GM19239 (cell line): ENCODE measurements at regions not wholly inside any gene's neighbourhood (a gene's known extent, or its start where the extent isn't known, plus 50 kb on each side); places are given as distances from the start of the nearest gene placed in this dataset.
"Not testable (repeated sequence)": the region's sequence is repeated elsewhere in the genome, so short reads cannot be mapped to it uniquely, and the experiment has no call there.

Experiments
- DNase-seq: peaks from one replicate; pipeline ENCODE4 v3.0.0; 2011; ENCODE audit warnings: low spot score; ENCODE audit not compliant: insufficient read length
- FAIRE-seq: peaks from 2 replicates; lab custom pipeline; 2011; peaks lifted over from hg19 to GRCh38; lab: Jason Lieb, UNC

GRCh38 chr2:72032481-72033041 lies 115.1 kb downstream of the CYP26B1 start:
- DNase-seq (no peak), FAIRE-seq (no peak)

DNA sequence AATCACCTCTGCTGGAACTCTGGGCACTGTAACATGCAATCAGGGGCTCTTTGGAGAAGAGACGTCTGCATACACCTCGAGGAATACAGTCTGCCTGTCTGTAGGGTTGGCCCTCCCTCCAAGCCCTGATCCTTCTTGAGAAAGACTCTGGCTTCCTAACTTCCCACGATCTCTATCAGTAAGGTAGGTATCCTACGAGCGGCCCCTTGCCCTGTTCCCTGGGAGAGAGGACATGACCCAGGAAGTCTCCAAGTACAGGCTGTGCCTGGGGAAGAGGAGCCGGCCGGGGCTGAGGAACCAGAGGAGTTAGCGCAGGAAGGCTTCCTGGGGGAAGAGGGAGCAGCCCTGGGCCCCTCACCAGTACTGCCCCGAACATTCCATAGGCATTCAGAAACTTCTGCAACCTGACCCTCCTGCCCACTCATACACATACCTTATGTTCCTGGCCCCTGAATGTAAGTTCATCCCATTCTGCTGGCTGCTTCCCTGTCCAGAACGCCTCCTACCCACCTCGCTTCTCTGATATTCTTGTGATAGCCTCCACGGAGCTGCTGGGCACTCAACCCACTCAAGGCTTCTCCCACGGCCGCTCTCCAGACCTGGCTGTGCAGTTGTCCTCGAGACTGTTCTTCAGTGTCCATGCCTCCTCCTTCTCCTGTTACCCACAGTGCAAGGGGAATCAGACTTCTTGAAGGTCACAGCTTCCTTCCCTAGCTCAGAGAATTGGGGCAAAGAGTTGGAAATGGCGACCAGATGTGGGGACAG lies 116.1 kb downstream of the CYP26B1 start:
- FAIRE-seq = no peak

DNA sequence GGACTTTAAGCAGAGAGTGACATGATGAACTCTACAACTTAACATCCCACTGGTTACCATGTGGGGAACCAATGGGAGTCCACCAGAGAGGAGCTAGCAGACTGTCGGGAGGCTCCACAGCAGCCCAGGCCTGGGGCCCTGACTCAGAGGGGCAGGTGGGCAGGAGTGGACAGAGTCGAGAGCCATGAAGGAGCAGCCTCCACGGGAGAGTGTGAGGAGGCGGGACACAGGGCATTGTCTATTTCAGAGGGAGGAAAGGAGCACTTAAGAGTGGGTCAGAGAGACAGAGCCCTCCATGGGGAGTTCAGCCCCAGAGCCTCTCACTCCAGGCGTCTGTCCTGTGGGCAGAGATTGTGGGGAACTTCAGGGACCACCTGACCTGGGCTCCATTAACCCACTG lies 118.7 kb downstream of the CYP26B1 start:
- FAIRE-seq (no peak), DNase-seq (no peak)

More for the DNA sequence above, 116.1 kb downstream of the CYP26B1 start:
- DNase-seq = no peak

DNA sequence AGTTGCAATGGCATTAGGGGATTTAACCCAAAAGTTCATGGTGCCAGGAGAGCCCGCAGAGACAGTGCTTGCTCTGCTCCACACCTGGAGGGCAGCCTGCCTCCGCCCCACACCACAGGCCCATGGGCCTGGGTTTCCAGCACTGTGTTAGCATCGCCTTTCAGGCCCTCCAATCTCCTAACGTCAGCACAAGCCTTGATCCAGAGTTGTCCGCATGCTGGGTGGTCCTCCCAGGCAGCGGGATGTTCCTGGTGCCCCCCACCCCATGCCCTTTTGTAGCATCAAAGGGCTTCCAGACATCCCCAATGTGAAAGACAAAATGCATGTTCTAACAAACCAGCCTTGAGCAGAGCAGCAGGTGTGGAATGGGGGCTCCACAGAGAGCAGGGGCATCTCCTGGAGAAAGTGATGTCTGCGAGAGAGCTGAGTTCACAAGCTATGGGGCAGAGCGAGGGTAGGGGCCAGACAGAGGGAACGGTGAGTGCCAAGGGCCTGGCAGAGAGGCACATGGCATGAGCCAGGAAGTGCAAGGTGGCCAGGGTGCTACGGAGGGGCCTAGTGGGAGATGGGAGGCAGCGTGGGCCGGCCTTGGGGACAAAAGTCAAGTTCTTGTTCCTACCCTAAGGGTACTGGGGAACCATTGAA lies 119.2 kb downstream of the CYP26B1 start:
- DNase-seq (no peak), FAIRE-seq (no peak)

- no peak for FAIRE-seq
- no peak for DNase-seq
These were observed 120.1 kb downstream of the CYP26B1 start for GRCh38 chr2:72027426-72028161.

- DNase-seq (no peak), FAIRE-seq (no peak)
These were observed 120.7 kb downstream of the CYP26B1 start for GRCh38 chr2:72026819-72027425.

DNA sequence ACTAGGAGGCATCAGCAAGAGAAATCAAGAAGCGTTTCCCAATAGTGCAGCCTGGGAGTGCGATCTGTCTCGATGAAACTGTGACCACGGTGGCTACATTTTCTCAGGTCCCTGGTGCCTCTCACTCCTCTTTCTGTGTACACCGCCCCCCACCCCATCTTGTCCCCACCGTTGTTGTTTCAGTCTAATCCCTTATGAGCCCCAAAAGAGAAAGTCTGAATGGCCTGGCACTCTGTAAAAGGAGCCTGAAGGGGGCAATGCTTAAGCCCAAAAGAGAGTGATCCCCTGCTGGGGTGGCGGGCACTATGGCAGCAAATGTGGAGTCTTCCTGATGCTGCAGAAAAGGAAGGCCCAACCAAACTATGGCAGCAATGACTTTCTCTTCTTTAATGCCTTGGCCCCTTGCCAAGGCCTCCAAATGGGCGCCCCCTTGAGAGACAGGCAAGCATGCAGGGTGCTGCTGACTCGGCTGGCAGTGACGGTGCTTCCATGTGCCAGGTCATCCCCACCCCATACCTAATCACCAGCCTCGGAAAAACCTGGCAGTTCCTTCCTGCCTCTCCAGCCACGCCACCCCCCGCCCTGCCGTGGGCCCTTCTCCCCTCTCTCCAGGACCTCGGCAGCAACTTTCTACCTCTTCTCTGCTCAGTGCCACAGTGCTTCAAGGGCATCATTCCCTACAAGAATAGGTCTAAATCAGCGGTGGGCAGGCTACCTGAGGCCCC lies 123.0 kb downstream of the CYP26B1 start:
- DNase-seq = no peak
- FAIRE-seq = no peak

DNA sequence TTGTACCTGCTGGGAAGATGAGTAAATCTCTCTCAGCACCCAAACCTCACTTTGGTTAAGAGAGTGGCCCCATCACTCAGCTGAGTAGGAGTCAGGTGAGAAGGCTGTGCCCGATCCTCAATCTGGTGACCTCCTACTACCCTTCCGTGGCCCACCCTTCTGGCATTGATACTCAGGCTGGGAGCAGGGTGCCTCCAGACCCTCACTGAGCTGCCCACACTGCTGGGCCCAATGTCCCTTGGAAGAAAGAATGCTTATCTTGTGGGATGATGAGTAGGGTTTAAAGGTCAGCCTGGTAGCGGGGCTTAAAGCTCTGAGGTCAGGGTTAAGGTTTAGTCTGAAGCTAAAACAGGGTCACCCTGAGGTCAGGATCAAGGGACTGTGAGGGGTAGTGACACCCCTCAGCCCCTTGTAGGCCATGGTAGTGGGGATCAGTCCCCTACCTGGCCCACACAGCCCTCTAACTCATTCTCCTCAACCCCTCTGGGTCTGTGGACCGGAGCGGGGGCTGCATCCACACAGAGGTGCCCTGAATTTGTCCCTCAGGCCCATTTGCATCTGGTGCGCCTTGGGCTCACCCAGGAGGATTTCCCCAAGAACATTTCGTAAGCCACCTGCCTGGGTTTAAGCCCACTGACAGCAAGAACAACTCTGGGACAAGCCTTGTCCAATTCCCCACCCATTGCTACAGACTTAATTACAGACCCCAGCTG lies 123.8 kb downstream of the CYP26B1 start:
- DNase-seq (no peak), FAIRE-seq (no peak)

- not testable (repeated sequence) for FAIRE-seq, DNase-seq
These were observed 126.3 kb downstream of the CYP26B1 start for GRCh38 chr2:72021371-72021770.

DNA sequence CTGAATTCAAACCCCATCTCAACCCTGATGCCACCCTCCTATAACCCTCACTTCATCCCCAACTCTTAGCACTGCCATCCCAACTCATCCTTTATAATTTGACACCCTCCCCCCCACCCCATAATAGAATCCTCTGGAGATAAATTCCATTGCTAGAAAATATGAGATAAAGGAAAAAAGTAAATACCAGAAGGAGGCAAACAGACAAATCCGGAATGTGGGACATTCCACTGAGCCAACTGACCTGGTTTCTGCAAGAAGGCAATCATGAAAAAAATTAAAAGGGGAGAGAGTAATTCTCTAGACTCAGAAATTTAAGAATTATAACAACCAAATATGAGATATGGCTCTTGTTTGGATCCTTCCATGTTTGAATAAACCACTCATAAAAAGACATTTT lies 132.4 kb downstream of the CYP26B1 start:
- FAIRE-seq = no peak
- DNase-seq = no peak

DNA sequence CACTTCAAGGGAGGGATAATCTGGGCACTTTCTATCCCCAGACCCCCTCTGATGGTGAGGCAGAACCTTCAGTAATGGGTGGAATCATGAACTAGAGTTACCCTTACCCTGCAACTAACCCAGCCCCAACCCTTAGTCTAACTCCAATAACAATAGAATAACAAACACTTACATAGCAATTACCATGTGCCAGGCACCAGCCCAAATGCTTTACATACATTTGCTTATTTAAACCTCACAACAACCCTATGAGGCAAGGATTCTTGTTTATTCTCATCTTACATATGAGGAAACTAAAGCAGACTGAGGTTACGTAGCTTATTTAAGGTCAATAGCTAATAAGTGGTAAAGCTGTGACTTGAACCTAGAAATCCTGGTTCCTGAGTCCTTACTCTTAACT lies 132.8 kb downstream of the CYP26B1 start:
- FAIRE-seq = no peak

DNA sequence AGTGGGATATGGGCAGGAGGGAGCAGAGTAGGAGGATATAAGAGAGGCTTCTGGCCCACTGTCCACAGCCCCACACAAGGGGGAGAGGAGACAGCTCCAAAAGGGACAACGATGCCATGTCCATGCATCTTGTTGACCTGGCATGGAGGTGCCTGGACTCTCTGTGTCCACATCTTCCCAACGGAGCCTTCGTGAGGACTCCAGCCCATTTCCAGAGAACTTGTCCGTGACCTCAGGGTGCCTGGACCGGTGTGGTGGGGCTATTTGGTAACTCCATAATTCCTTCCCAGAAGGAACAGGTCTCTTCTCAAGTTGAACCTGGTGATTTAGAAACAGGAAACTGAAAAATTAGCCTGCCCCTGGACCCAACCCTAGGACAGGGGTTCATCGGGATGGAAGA lies 133.9 kb downstream of the CYP26B1 start:
- no peak for FAIRE-seq
- no peak for DNase-seq

More for the DNA sequence above, 132.8 kb downstream of the CYP26B1 start:
- no peak for DNase-seq

- no peak for FAIRE-seq
- no peak for DNase-seq
These were observed 134.6 kb downstream of the CYP26B1 start for GRCh38 chr2:72012886-72013574.

DNA sequence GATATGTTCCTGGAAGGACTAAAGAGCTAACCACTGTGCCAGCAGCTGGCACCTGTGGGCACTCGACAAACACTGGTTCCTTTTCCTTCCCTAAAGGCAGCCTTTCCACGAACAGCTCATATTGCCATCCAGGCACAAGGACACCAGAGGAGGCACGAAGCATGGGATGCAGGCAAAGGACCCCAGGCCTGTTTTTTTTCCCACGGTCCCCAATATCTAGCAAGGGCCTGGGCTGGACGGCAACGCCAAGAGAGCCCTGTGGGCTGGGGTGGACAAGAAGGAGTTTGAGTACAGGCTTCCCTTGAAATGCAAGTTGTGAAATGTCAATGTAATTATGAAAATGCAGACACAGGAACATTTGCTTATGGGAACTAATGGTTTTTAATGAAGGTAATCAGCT lies 135.9 kb downstream of the CYP26B1 start:
- no peak for DNase-seq
- no peak for FAIRE-seq

GRCh38 chr2:72011370-72011689 lies 136.3 kb downstream of the CYP26B1 start:
- DNase-seq = no peak
- FAIRE-seq = no peak

DNA sequence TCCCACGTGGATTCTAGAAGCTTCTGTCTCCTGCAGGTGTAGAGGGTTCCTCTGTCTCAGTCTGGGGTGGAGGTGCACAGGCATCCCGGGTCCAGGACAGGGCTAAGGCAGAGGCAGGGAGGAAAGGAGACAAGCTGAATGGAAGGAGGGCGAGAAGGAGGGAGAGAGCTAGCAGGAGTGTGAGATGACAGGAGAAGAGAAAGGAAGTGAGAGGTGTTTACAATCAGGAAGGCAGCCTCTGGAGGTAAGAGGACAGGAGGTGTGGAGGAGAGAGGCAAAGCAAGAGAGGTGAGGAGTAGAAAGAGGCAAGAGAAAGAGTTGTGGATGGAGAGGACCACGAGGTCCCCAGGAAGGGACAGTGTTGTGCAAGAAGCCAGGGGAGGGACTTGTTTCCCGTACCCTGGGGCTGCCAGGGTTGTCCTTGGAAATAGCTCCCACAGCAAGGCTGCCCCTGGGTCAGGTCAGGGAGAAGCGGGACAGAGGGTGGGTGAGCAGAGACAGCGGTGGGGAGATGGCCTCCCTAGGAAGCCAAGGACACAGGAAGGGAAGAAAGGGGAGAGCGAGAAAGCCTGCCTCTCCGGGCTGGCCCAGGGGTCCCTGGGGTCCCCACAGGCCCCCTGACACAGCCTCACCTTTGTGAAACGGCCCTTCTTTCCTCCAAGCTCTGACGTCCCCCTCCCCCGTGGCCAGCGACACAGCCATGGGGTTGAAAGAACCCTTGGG lies 136.9 kb downstream of the CYP26B1 start:
- DNase-seq (no peak), FAIRE-seq (no peak)

- no peak for DNase-seq
- no peak for FAIRE-seq
These were observed 139.1 kb downstream of the CYP26B1 start for GRCh38 chr2:72008608-72009007.

GRCh38 chr2:72007402-72007801 lies 140.3 kb downstream of the CYP26B1 start:
- FAIRE-seq = no peak
- no peak for DNase-seq
